ENCODE measurements at regions not wholly inside any gene's neighbourhood (a gene's known extent, or its start where the extent isn't known, plus 50 kb on each side); places are given as distances from the start of the nearest gene placed in this dataset.

GRCh38 chr20:53891306-53891894, 179.0 kb downstream of the BCAS1 start:
- H3K4me1 ChIP-seq, result no peaks in the 10 kb centered on the region
- TF ChIP-seq POLR2A (IDR thresholded peaks at IDR 0.05), result no peak
- TF ChIP-seq, protein P1, sequence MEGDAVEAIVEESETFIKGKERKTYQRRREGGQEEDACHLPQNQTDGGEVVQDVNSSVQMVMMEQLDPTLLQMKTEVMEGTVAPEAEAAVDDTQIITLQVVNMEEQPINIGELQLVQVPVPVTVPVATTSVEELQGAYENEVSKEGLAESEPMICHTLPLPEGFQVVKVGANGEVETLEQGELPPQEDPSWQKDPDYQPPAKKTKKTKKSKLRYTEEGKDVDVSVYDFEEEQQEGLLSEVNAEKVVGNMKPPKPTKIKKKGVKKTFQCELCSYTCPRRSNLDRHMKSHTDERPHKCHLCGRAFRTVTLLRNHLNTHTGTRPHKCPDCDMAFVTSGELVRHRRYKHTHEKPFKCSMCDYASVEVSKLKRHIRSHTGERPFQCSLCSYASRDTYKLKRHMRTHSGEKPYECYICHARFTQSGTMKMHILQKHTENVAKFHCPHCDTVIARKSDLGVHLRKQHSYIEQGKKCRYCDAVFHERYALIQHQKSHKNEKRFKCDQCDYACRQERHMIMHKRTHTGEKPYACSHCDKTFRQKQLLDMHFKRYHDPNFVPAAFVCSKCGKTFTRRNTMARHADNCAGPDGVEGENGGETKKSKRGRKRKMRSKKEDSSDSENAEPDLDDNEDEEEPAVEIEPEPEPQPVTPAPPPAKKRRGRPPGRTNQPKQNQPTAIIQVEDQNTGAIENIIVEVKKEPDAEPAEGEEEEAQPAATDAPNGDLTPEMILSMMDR (IDR thresholded peaks at IDR 0.05), result no peak
- TF ChIP-seq EP300 (IDR thresholded peaks at IDR 0.05), result no peak
- 71 to 82% methylated on average over 1 of the region's 1 CpG for WGBS, 2 donors
- peaks cover 0 to 7% (median 0%) of the 10 kb centered on the region in 4 donors for H3K9me3 ChIP-seq
- H3K27ac ChIP-seq, result no peak overlapping the region
- no peaks in the 10 kb centered on the region for H3K27me3 ChIP-seq
- no peak overlapping the region for H3K4me3 ChIP-seq
- no peaks in the 10 kb centered on the region for H3K36me3 ChIP-seq
- DNase-seq (ENCODE audit: low spot score in 2 of 2), result no peak

DNA sequence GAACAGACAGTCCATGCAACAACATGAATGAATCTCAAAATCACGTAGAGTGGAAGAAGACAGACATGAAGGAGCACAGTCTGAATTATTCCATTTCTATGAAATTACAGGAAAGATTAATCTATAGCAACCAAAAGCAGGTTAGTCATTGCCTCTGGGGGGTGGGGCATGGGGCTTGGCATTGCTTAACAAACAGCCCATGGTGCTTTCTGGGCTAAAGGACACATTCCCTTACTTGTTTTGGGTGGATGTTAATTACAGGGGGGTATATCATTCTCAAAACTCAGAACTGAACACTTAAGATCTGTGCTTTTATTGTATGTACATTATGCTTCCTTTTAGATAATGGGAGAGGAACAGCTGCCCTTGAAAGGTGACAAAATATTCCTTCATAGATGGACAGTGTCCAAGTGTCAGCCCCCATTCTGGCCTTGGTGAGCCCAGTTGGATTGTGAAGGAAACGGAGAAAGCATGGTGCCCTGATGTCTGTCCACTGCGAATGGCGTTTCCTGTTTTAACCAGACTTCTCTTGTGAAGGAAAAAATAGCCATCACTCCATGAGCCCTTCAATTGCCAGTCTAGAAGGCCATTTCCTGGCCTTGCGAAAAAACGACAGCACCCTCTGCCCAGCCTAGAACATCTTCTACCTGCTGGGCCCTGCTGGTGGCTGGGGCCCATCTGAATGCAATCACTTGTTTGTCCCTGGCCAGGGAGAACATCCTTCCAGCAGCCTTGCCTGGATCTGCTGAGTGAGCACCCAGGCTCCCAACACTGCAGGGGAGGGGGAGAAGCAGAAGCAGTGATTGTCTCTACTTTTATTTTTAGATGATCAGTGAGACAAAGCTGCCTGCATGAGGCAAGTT, 179.7 kb downstream of the BCAS1 start:
- Histone ChIP-seq H3K27ac (no peak overlapping the region), H3K27me3 (no peaks in the 10 kb centered on the region), H3K4me1 (no peaks in the 10 kb centered on the region), H3K4me3 (no peak overlapping the region), H3K9me3 (peaks cover 0 to 7% (median 0%) of the 10 kb centered on the region in 4 donors), H3K36me3 (no peaks in the 10 kb centered on the region)
- 83 to 94% methylated on average over 6 of the region's 6 CpGs for WGBS, 2 donors
- no peak for DNase-seq (ENCODE audit: low spot score in 2 of 2)
- TF ChIP-seq, protein P1 (IDR thresholded peaks at IDR 0.05), result no peak

DNA sequence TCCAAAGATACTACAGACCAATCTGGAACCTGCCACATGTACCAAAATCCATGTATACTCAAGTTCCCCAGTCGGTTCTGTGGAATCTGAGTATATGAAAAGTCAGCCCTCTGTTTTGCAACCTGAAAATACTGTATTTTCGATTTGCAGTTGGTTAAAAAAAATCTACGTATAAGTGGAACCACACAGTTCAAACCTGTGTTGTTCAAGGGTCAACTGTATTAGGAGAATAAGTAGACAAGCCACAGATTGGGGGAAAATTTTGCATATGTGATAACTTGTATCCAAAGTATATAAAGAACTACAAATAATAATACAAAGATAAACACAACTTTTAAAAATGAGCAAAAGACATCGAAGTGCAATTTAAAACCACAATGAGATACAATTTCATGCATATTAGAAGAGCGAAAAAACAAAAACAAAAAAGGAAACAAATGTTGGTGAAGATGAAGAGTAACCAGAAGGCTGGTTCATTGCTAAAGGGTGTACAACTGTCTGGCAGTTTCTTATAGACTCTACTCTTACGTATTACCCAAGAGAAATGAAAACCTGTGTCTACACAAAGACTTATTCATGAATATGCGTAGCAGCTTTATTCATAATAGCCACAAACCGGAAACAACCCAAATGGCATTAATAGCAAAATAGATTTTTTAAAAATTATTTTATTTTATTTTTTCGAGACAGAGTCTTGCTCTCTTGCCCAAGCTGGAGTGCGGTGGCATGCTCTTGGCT, 180.8 kb downstream of the BCAS1 start:
- no peak overlapping the region for H3K27ac ChIP-seq
- TF ChIP-seq, protein P1 (IDR thresholded peaks at IDR 0.05), result no peak
- no peak for TF ChIP-seq POLR2A (IDR thresholded peaks at IDR 0.05)
- no peak for TF ChIP-seq EP300 (IDR thresholded peaks at IDR 0.05)
- DNase-seq (ENCODE audit: low spot score in 2 of 2), result no peak
- H3K36me3 ChIP-seq, result no peaks in the 10 kb centered on the region
- peaks cover 0 to 7% (median 0%) of the 10 kb centered on the region in 4 donors for H3K9me3 ChIP-seq
- WGBS, 2 donors, result 88 to 90% methylated on average over 10 of the region's 10 CpGs
- H3K4me3 ChIP-seq, result no peak overlapping the region
- no peaks in the 10 kb centered on the region for H3K4me1 ChIP-seq
- no peaks in the 10 kb centered on the region for H3K27me3 ChIP-seq

- Histone ChIP-seq H3K4me3 (no peak overlapping the region), H3K27ac (no peak overlapping the region), H3K36me3 (no peaks in the 10 kb centered on the region), H3K4me1 (no peaks in the 10 kb centered on the region), H3K27me3 (no peaks in the 10 kb centered on the region), H3K9me3 (peaks cover 0 to 7% (median 0%) of the 10 kb centered on the region in 4 donors)
- TF ChIP-seq, protein P1 (IDR thresholded peaks at IDR 0.05), result no peak
- no peak for TF ChIP-seq EP300 (IDR thresholded peaks at IDR 0.05)
- TF ChIP-seq POLR2A (IDR thresholded peaks at IDR 0.05), result no peak
- no peak for DNase-seq (ENCODE audit: low spot score in 2 of 2)
- WGBS, 2 donors, result 78 to 79% methylated on average over 3 of the region's 3 CpGs
These were observed 181.4 kb downstream of the BCAS1 start for GRCh38 chr20:53888951-53889350.

- 58 to 69% methylated on average over 4 of the region's 4 CpGs for WGBS, 2 donors
- DNase-seq (ENCODE audit: low spot score in 2 of 2), result no peak
- no peaks in the 10 kb centered on the region for H3K27me3 ChIP-seq
- no peaks in the 10 kb centered on the region for H3K36me3 ChIP-seq
- H3K27ac ChIP-seq, result no peak overlapping the region
- TF ChIP-seq EP300 (IDR thresholded peaks at IDR 0.05) (no peak), POLR2A (IDR thresholded peaks at IDR 0.05) (no peak)
- TF ChIP-seq, protein P1 (IDR thresholded peaks at IDR 0.05), result no peak
- no peak overlapping the region for H3K4me3 ChIP-seq
- no peaks in the 10 kb centered on the region for H3K4me1 ChIP-seq
- H3K9me3 ChIP-seq, result peaks cover 0 to 7% (median 0%) of the 10 kb centered on the region in 4 donors
These were observed 181.9 kb downstream of the BCAS1 start for GRCh38 chr20:53888510-53888909.
